ENCODE measurements at regions not wholly inside any gene's neighbourhood (a gene's known extent, or its start where the extent isn't known, plus 50 kb on each side); places are given as distances from the start of the nearest gene placed in this dataset.

DNA sequence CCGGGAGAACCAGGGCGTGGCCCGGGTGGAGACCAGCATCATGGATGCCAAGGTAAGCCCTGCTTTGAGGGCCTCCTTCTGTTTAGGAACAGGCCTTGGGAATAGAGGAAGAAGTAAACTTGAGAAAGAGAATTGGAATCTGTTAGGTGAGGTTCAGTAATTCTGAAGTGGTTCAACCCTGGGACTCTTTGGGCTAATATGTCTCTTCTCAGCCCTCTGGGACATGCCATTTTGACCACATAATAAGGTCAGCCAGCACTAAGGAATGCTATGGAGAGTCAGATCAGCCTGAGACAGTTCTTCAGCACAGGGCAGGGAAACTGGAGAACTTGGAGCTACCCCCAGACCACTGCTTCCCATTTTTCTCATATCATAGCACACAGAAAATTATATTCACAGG is 63.3 kb upstream of the PRPS1 start:
- Histone ChIP-seq H2BK5ac (ENCODE audit: low read depth, low read length, poor library complexity, severe bottlenecking) (peak overlapping the region; percentile 32), H3K56ac (ENCODE audit: extremely low read depth, insufficient read depth, low read length) (no peak overlapping the region), H3K18ac (ENCODE audit: low read depth, low read length) (peak overlapping the region; percentile 13; the same call in 1 of the 2 replicates), H3K4me3 (ENCODE audit: insufficient read depth, low read depth, low read length) (no peak overlapping the region), H2AFZ (replicated peaks; ENCODE audit: low read length, poor library complexity) (no peak overlapping the region), H3K9me3 (ENCODE audit: control insufficient read depth, insufficient read depth, low read length) (no peaks in the 10 kb centered on the region), H3K23ac (ENCODE audit: low read depth, low read length) (no peak overlapping the region), H2AK9ac (replicated peaks; ENCODE audit: low read depth, low read length, poor library complexity) (peak overlapping the region; percentile 69), H3K4me2 (ENCODE audit: low read depth, low read length) (no peak overlapping the region), H2BK15ac (ENCODE audit: low read depth, low read length) (0 out of 3 replicates have a peak overlapping the region, but pooled peaks have one; percentile 34), H2BK120ac (ENCODE audit: low read depth, low read length) (peak overlapping the region; percentile 55), H4K8ac (ENCODE audit: low read depth in 2 of 2, low read length in 2 of 2) (peak overlapping the region in 1 of 2 experiments; percentile 20; a peak in 1 of 4 replicates), H3K9ac (ENCODE audit: low read depth, low read length) (no peak overlapping the region), H4K20me1 (ENCODE audit: insufficient read depth, low read length) (no peaks in the 10 kb centered on the region), H4K91ac (ENCODE audit: insufficient read depth, low read depth, low read length) (peak overlapping the region; percentile 36), H2BK20ac (ENCODE audit: low read depth, low read length) (peak overlapping the region; percentile 71), H3K14ac (replicated peaks; ENCODE audit: low read depth, low read length) (no peak overlapping the region; the same call in 1 of the 2 replicates), H3K4me1 (ENCODE audit: control insufficient read depth, insufficient read depth, low read length) (peaks cover 22% of the 10 kb centered on the region), H3K4ac (ENCODE audit: low read depth, low read length) (peak overlapping the region; percentile 70), H3K9me1 (ENCODE audit: insufficient read depth, low read length) (peaks cover 11% of the 10 kb centered on the region), H2AK5ac (ENCODE audit: low read depth, low read length) (peak overlapping the region; percentile 53; the same call in 1 of the 2 replicates), H3K36me3 (ENCODE audit: control insufficient read depth, insufficient read depth, low read length) (no peaks in the 10 kb centered on the region), H4K5ac (ENCODE audit: low read depth, low read length) (peak overlapping the region; percentile 48; the same call in 1 of the 2 replicates), H3K27ac (ENCODE audit: insufficient read depth, low read length) (no peak overlapping the region), H3K79me1 (ENCODE audit: low read depth in 1 of 2, low read length in 2 of 2) (no peaks in the 10 kb centered on the region), H3K27me3 (ENCODE audit: control insufficient read depth, insufficient read depth, low read length) (no peaks in the 10 kb centered on the region)
- WGBS, 2 experiments (ENCODE audit: extremely low coverage in 2 of 2, insufficient read length in 1 of 2), result no CpG with 5 or more reads among the region's 3 CpGs
- DNase-seq, result no peak
- intact Hi-C loops (cut with micrococcal nuclease), result no loop called here
- BruUV-seq (replicated peaks), result no TSS peak
- ChIA-PET POLR2A (ENCODE audit: unreplicated experiment) (no interaction called here), CTCF (no interaction called here)
- TF ChIP-seq NFE2L2 (IDR thresholded peaks at IDR 0.05; ENCODE audit: low read depth, low read length) (no peak), MAZ (IDR thresholded peaks at IDR 0.05; ENCODE audit: borderline replicate concordance, low read depth, low read length) (no peak), SMC3 (IDR thresholded peaks at IDR 0.05; ENCODE audit: low read depth, low read length) (no peak), CEBPB (IDR thresholded peaks at IDR 0.05; ENCODE audit: low read depth, low read length) (no peak), MAFK (IDR thresholded peaks at IDR 0.05; ENCODE audit: low read depth, low read length) (no peak), CHD1 (IDR thresholded peaks at IDR 0.05; ENCODE audit: low read depth, low read length) (no peak), RCOR1 (IDR thresholded peaks at IDR 0.05; ENCODE audit: insufficient replicate concordance, low read length) (no peak), RAD21 (IDR thresholded peaks at IDR 0.05; ENCODE audit: low read length) (no peak), BHLHE40 (IDR thresholded peaks at IDR 0.05; ENCODE audit: low read depth, low read length) (no peak), MXI1 (IDR thresholded peaks at IDR 0.05; ENCODE audit: borderline replicate concordance, low read depth, low read length) (no peak), RFX5 (IDR thresholded peaks at IDR 0.05; ENCODE audit: low read depth, low read length) (no peak)
- TF ChIP-seq, protein P1, sequence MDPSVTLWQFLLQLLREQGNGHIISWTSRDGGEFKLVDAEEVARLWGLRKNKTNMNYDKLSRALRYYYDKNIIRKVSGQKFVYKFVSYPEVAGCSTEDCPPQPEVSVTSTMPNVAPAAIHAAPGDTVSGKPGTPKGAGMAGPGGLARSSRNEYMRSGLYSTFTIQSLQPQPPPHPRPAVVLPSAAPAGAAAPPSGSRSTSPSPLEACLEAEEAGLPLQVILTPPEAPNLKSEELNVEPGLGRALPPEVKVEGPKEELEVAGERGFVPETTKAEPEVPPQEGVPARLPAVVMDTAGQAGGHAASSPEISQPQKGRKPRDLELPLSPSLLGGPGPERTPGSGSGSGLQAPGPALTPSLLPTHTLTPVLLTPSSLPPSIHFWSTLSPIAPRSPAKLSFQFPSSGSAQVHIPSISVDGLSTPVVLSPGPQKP (IDR thresholded peaks at IDR 0.05; ENCODE audit: borderline replicate concordance, low read depth, low read length), result no peak
- TF ChIP-seq, protein P2, sequence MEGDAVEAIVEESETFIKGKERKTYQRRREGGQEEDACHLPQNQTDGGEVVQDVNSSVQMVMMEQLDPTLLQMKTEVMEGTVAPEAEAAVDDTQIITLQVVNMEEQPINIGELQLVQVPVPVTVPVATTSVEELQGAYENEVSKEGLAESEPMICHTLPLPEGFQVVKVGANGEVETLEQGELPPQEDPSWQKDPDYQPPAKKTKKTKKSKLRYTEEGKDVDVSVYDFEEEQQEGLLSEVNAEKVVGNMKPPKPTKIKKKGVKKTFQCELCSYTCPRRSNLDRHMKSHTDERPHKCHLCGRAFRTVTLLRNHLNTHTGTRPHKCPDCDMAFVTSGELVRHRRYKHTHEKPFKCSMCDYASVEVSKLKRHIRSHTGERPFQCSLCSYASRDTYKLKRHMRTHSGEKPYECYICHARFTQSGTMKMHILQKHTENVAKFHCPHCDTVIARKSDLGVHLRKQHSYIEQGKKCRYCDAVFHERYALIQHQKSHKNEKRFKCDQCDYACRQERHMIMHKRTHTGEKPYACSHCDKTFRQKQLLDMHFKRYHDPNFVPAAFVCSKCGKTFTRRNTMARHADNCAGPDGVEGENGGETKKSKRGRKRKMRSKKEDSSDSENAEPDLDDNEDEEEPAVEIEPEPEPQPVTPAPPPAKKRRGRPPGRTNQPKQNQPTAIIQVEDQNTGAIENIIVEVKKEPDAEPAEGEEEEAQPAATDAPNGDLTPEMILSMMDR (conservative IDR thresholded peaks at IDR 0.05; ENCODE audit: low read depth, low read length), result no peak
- TF ChIP-seq, protein P3, sequence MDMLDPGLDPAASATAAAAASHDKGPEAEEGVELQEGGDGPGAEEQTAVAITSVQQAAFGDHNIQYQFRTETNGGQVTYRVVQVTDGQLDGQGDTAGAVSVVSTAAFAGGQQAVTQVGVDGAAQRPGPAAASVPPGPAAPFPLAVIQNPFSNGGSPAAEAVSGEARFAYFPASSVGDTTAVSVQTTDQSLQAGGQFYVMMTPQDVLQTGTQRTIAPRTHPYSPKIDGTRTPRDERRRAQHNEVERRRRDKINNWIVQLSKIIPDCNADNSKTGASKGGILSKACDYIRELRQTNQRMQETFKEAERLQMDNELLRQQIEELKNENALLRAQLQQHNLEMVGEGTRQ (IDR thresholded peaks at IDR 0.05; ENCODE audit: low read depth, low read length), result no peak
- no peak for ATAC-seq (ENCODE audit: low read depth)
- in situ Hi-C loops (cut with MboI; ENCODE audit: low sequenced_read_pairs), result no loop called here
- dilution Hi-C loops (cut with HindIII; ENCODE audit: low sequenced_read_pairs, unreplicated experiment), result no loop called here
